ENCODE measurements at regions not wholly inside any gene's neighbourhood (a gene's known extent, or its start where the extent isn't known, plus 50 kb on each side); places are given as distances from the start of the nearest gene placed in this dataset.

- TF ChIP-seq CTCF (IDR thresholded peaks at IDR 0.05): no peak
- no peak for TF ChIP-seq POLR2A (IDR thresholded peaks at IDR 0.05)
- peak; percentile 43 to 74 for DNase-seq (ENCODE audit: low spot score in 2 of 2)
- intact Hi-C loops (cut with DNase I; ENCODE audit: low total_unique reads): no loop called here
- 30 to 34% methylated on average over 29 of the region's 29 CpGs for whole genome bisulfite sequencing, 2 donors
- H3K4me3 ChIP-seq (ENCODE audit: low read depth, poor library complexity, severe bottlenecking): no peak overlapping the region
Measured at GRCh38 chr5:5572010-5572865, 149.8 kb downstream of the ICE1 start.

- no peak overlapping the region for H3K4me3 ChIP-seq (ENCODE audit: low read depth, poor library complexity, severe bottlenecking)
- intact Hi-C loops (cut with DNase I; ENCODE audit: low total_unique reads): no loop called here
- TF ChIP-seq CTCF (IDR thresholded peaks at IDR 0.05) (no peak), POLR2A (IDR thresholded peaks at IDR 0.05) (no peak)
- DNase-seq (ENCODE audit: low spot score in 2 of 2): peak in 1 of 2 donors; percentile 72
- WGBS, 2 donors: 89 to 92% methylated on average over 8 of the region's 8 CpGs
Measured at GRCh38 chr5:5570646-5571045, 148.2 kb downstream of the ICE1 start.

- intact Hi-C loops (cut with DNase I; ENCODE audit: low total_unique reads): no loop called here
- no peak overlapping the region for H3K4me3 ChIP-seq (ENCODE audit: low read depth, poor library complexity, severe bottlenecking)
- no peak for DNase-seq (ENCODE audit: low spot score in 2 of 2)
- TF ChIP-seq CTCF (IDR thresholded peaks at IDR 0.05) (no peak), POLR2A (IDR thresholded peaks at IDR 0.05) (no peak)
- 88 to 89% methylated on average over 4 of the region's 4 CpGs for WGBS, 2 donors
Measured at GRCh38 chr5:5564898-5565297, 142.4 kb downstream of the ICE1 start.

- intact Hi-C loops (cut with DNase I; ENCODE audit: low total_unique reads): no loop called here
- TF ChIP-seq POLR2A (IDR thresholded peaks at IDR 0.05) (no peak), CTCF (IDR thresholded peaks at IDR 0.05) (no peak)
- peak in 1 of 2 donors; percentile 2 for DNase-seq (ENCODE audit: low spot score in 2 of 2)
- 5 to 27% methylated on average over 1 of the region's 1 CpG for WGBS, 2 donors
- H3K4me3 ChIP-seq (ENCODE audit: low read depth, poor library complexity, severe bottlenecking): no peak overlapping the region
Measured at GRCh38 chr5:5560016-5560415, 137.5 kb downstream of the ICE1 start.

- intact Hi-C loops (cut with DNase I; ENCODE audit: low total_unique reads): no loop called here
- no peak overlapping the region for H3K4me3 ChIP-seq (ENCODE audit: low read depth, poor library complexity, severe bottlenecking)
- TF ChIP-seq CTCF (IDR thresholded peaks at IDR 0.05) (no peak), POLR2A (IDR thresholded peaks at IDR 0.05) (no peak)
- 69 to 70% methylated on average over 15 of the region's 15 CpGs for WGBS, 2 donors
- DNase-seq (ENCODE audit: low spot score in 2 of 2): peak in 1 of 2 donors; percentile 45
Measured at GRCh38 chr5:5558638-5559527, 136.4 kb downstream of the ICE1 start.
